Pons (tissue), 1 donor: ENCODE measurements at regions not wholly inside any gene's neighbourhood (a gene's known extent, or its start where the extent isn't known, plus 50 kb on each side); places are given as distances from the start of the nearest gene placed in this dataset.
"Not testable (repeated sequence)": the region's sequence is repeated elsewhere in the genome, so short reads cannot be mapped to it uniquely, and the experiment has no call there.

Experiments used
- DNase-seq: peaks from one replicate; pipeline ENCODE4 v3.0.0-alpha.2; 2016; ENCODE audit warnings: low spot score

GRCh38 chr13:21228738-21229137, 52.3 kb downstream of the MRPL57 start:
- DNase-seq, result no peak

DNA sequence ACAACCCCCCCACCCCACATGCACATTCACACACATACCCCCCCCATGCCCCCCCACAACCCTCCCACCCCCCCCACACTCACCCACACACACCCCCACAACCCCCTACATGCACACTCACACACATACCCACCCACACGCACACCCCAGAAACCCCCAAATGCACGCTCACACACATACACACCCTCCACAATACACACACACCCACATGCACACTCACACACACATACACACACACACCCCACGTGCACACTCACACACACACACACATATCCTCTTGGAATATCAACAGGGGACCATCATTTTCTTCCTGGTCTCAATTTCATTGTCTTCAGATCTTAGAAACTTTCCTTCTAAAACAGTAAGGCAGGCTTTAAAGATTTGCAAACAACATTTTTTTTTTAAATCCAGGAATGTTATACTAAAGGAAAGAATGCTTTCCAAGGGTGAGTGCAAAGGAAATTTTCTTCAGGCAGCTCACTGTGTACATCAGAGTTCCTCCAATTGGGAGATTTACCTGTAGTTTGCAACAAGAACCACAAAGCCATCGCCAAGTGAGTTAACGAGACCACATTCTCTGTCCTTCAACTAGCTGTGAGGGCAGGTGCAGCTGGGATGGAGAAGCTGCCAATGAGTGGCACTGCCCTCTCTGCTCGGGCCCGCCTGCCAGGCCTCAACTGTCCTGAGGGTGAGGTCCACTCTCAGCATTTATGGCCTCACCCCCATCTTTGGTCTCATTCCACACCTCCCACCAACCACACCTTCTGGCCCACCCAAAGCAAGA, 53.0 kb downstream of the MRPL57 start:
- no peak for DNase-seq

GRCh38 chr13:21230516-21230915, 54.1 kb downstream of the MRPL57 start:
- DNase-seq, result no peak

DNA sequence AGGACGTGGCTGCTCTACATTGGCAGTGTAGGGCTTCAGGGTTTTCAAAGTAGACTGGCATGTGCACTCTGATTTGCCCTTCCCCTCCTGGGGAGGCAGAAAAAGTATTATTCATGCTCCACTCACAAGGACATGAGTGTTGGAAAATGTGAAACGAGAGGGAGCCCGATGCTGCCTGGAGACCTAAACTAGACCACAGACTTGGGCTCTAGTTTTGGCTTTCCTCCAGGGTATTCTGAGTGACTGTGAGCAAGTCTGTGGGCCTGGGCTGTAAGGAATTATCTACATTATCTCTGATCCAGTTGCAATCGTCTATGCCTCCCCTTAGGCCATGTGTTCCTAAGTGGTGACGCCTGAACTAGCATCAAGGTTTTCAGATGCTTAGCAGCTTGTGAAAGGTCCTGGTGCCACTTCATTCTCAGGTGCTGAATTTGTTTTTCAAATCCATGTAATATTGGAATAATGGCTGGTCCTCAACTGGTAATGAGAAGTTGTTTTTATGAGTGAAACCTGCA, 55.0 kb downstream of the MRPL57 start:
- no peak for DNase-seq

DNA sequence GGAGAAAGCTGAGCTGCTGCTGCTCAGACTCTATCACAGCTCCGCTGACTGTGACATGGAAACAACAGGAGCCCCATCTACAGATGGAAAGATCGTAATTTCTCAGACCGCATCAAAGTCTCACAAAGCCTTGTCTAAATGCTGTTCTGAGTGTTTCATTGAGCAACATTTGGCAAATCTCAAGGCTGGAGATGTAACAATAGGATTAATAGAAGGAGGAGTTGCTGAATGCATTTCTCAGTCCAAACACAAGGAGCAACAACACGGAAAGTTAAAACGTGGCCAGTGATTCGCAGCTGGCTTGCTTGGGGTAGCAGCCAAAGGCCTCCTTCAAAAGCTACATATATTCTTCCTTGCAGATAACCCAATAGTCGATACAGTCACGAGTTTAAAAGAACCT, 55.7 kb downstream of the MRPL57 start:
- DNase-seq, result no peak

DNA sequence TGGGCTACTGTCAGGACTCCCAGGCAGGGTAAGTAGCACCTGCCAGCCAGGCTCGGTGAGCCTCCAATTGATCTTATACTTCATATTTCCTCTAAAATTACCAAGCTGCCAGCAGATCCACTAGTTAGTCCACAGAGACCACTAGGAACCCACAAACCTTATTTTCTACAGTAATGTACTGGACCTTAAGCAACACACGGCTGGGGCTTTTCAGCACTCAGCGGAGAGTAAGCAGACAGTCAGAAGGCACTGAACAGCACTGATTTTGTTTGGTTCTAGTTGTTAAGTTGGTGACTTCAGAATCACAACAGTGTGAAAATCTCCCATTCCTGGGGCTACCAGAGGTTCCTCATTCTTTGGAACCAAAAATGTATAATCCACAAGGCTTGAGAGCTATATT, 56.1 kb downstream of the MRPL57 start:
- DNase-seq, result no peak

GRCh38 chr13:21233086-21233485, 56.6 kb downstream of the MRPL57 start:
- DNase-seq, result no peak

DNA sequence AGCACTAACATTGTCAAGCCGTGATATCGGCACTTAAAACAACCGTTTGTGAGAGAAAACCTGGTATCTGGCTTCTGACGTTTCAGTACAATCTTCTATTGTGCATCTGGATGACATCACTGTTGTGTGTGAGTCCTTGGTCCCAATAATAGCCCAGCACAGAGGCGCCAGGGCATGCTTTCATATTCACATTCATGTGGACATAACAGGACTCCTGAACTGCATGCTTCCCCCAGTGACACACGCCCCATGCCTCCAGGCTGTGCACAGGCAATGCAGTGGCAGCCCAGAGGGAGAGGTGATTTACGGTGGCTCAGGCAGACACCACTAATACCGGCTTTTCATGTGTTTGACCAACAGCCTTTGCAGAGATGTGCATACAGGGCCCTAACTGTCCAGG, 58.1 kb downstream of the MRPL57 start:
- peak; percentile 48 for DNase-seq

DNA sequence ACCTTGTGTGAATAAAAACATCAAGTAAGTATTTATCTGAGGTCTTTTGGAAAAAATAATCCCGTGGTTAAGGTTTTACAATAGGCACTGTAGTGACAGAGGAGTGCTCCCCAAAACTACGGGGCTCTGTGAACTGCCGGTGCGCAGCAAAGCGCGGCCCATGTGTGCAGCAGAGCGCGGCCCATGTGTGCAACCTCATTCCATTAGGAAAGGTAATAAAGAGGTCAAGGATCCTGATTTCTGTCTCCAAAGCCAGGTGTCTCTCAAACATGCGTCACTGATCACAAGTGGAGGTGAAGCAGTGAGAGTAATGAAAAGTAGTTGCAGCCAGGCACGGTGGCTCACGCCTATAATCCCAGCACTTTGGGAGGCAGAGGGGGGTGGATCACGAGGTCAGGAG, 58.7 kb downstream of the MRPL57 start:
- no peak for DNase-seq

- no peak for DNase-seq
Measured at GRCh38 chr13:21237081-21237480, 60.6 kb downstream of the MRPL57 start.

- DNase-seq, result no peak
Measured at GRCh38 chr13:21238267-21238666, 61.8 kb downstream of the MRPL57 start.

DNA sequence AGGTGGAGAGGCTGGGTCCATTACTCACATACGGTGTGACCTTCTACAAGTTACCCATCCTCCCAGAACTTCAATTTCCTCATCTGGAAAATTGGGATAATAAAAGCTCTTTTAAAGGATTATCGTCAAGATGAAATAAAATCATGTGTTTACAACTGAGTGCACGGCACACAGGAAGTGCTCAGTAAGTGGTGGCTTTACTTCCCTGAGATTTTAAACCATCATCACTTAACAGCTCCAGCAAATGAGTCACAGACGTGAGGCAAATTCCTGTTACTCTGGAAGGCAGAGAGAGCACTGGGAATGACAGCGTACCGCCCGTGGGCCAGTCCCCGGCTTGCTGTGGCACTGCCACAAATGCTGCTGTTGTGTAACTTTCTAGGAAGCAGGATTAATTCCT, 64.1 kb downstream of the MRPL57 start:
- no peak for DNase-seq

GRCh38 chr13:21242236-21242635, 65.8 kb downstream of the MRPL57 start:
- DNase-seq, result no peak

GRCh38 chr13:21243045-21243897, 66.8 kb downstream of the MRPL57 start:
- DNase-seq, result no peak

DNA sequence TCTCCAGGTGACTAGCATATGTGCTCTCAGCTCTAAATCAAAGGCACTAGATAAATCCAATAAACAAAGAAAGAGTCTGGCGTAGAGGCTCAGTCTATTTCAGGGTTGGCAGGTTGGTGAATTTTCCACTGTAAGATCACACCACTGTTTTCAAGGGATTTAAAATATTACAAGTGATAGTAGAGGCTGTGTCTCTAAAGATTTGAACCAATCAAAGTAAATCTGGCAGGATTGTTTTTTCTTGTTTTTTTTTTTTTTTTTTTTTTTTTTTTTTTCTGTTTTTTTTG, 67.4 kb downstream of the MRPL57 start:
- DNase-seq, result not testable (repeated sequence)

DNA sequence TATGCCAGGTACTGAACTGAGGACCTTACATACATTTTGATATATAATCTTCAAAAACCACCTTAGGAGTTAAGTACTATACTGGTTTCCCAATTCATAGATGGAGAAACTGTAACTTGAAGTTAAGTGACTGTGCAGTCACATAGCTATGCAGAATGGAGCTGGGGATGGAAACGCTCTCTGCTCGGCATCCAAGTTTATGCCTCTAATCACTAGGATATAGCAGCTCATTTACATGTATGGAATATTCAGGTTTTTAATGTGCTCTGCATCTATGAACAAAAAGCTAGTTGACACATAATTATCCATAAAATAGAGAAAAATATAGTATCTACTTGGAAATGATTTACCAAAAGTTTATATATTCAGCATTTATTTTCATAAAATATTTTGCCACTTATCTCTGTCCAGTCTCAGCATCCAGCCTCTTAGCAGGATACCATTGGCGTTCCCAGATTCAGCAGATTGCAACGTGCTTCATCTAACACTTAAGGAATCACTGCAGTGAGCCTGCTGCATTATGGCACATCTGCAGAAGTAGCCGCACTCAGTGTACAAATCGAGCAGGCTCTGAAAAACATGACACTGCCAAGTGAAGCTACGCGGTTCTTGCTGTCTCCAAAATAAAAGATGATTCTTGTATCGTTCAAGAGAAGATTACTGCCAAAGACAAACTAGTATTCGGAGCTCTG, 70.4 kb downstream of the MRPL57 start:
- no peak for DNase-seq

GRCh38 chr13:21256351-21256761, 79.9 kb downstream of the MRPL57 start:
- DNase-seq, result no peak

DNA sequence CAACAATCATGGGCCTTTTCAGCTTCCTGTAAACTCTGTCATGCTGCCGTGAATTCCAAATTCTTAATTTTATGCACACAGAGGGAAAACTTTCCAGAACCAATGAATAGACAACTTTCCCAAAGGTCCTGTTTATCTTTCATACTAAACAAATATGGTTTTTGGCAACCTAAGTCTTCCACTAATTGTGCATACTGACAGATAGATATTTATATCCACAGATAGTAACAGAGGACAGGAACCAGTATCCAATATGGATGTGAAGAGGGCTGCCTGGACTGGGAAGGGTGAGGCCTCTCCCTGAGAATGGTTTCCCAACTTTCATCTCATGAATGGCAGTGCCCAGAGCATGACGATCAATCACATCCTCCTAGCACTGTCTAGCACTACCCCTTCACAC, 80.4 kb downstream of the MRPL57 start:
- DNase-seq, result no peak

DNA sequence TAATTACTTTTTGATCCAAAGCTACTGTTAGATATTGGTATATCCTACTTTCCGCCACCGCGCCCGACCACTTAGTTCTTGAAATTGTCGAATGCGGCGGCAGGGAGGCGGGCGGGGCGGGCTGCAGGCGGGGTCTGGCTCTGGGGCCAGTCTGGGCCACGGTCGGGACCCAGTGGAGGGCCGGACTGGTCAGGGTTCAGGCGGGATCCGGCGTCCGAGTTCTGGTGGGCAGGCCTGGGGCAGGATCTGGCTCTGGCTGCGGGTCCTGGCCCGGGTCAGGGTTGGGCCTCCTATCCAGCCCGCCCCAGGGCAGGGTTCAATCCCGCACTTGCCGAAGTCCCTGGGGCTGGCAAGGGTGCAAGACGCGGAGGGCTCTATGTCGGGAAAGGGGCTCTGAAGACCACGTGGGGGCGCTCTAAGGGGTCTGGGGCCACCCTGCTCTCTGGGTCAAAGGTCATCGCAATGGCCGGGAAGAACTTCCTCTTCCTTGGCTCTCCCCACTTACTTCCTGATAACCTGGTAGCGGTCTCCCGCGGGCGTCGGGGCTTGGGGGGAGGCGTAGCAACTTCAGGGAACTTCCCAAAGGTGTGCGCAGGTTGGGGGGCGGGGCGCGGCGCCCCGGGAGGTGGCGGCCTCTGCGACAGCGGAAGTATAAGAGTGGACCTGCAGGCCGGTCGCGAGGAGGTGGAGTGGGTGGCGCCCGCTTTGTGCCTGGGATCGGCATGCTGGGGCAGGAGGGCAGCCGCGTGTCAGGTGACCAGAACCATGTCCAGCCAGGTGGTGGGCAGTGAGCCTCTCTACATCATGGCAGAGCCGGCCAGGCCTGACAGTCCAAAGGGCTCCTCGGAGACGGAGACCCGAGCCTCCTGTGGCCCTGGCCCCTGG, 83.4 kb downstream of the MRPL57 start:
- no peak for DNase-seq

DNA sequence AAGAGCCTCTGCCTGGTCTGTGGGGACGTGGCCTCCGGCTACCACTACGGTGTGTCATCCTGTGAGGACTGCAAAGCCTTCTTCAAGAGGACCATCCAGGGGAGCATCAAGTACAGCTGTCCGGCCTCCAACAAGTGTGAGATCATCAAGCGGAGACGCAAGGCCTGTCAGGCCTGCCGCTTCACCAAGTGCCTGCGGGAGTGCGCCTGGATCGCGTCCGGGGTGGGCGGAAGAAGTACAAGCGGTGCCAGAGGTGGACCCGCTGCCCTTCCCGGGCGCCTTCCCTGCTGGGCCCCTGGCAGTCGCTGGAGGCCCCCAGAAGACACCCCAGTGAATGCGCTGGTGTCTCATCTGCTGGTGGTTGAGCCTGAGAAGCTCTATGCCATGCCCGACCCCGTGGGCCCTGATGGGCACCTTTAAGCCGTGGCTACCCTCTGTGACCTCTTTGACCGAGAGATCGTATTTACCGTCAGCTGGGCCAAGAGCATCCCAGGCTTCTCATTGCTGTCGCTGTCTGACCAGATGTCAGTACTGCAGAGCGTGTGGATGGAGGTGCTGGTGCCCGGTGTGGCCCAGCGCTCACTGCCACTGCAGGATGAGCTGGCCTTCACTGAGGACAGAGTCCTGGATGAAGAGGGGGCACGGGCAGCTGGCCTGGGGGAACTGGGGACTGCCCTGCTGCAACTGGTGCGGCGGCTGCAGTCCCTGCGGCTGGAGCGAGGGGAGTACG, 84.3 kb downstream of the MRPL57 start:
- not testable (repeated sequence) for DNase-seq
